ENCODE measurements at regions not wholly inside any gene's neighbourhood (a gene's known extent, or its start where the extent isn't known, plus 50 kb on each side); places are given as distances from the start of the nearest gene placed in this dataset.

DNA sequence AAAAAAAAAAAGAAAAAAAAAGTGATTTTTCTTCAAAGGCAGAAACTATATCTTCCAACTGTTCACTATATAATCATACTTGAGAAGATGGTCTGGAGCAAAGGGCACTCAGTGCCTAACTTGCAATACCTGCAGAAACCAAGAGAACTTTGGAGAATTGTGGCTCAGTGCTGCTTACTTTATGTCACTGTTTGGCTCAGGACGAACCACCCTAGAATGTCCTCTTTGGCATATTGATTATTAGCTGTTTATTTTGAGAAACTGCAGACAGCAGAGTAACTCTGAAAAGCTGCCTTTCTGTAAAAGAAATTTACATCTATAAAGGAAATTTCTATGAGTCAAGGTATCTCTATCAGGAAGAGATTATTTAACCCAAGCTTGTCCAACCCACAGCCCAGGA, 100.2 kb downstream of the BBS10 start:
- Histone ChIP-seq H3K36me3 (no peaks in the 10 kb centered on the region), H3K4me1 (no peaks in the 10 kb centered on the region), H3K27ac (no peak overlapping the region), H3K27me3 (no peaks in the 10 kb centered on the region), H3K4me3 (no peak overlapping the region), H3K9me3 (no peaks in the 10 kb centered on the region)
- intact Hi-C loops (cut with DNase I) = no loop called here
- no peak for DNase-seq (ENCODE audit: low spot score in 2 of 2)
- TF ChIP-seq, protein P1, sequence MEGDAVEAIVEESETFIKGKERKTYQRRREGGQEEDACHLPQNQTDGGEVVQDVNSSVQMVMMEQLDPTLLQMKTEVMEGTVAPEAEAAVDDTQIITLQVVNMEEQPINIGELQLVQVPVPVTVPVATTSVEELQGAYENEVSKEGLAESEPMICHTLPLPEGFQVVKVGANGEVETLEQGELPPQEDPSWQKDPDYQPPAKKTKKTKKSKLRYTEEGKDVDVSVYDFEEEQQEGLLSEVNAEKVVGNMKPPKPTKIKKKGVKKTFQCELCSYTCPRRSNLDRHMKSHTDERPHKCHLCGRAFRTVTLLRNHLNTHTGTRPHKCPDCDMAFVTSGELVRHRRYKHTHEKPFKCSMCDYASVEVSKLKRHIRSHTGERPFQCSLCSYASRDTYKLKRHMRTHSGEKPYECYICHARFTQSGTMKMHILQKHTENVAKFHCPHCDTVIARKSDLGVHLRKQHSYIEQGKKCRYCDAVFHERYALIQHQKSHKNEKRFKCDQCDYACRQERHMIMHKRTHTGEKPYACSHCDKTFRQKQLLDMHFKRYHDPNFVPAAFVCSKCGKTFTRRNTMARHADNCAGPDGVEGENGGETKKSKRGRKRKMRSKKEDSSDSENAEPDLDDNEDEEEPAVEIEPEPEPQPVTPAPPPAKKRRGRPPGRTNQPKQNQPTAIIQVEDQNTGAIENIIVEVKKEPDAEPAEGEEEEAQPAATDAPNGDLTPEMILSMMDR (IDR thresholded peaks at IDR 0.05) = no peak

DNA sequence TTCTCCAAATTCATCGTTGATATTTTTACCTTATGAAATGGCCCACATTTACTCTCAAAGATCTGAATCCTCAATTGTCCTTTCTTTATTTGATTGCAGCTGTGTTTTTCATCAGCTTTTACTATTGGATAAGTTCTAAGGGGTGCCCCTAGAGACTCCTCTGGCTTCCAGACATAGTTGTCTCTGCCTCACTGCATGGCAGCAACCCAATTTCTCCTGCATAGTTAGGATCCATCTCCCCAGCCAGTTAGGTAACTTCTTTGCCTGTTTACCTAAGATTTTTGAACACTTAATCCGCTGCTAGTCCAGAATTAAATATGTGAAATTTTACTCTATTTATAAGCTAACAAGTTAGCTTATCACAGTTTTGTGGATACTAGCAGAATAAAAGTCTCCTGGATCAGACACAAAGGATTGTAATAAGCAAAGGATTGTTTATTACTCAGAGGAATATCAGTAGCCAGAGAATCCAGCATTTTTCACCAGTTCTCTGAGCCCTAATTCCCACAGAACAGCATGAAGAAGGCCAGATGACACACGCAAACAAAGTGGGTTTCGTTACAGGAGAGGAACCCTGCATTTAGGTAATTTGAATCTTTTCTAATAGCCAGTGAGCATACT, 101.1 kb downstream of the BBS10 start:
- H3K9me3 ChIP-seq = no peaks in the 10 kb centered on the region
- TF ChIP-seq, protein P1 (IDR thresholded peaks at IDR 0.05) = no peak
- no peak overlapping the region for H3K4me3 ChIP-seq
- H3K27me3 ChIP-seq = no peaks in the 10 kb centered on the region
- no peak overlapping the region for H3K27ac ChIP-seq
- no peaks in the 10 kb centered on the region for H3K4me1 ChIP-seq
- DNase-seq (ENCODE audit: low spot score in 2 of 2) = no peak
- no peaks in the 10 kb centered on the region for H3K36me3 ChIP-seq
- intact Hi-C loops (cut with DNase I) = no loop called here

DNA sequence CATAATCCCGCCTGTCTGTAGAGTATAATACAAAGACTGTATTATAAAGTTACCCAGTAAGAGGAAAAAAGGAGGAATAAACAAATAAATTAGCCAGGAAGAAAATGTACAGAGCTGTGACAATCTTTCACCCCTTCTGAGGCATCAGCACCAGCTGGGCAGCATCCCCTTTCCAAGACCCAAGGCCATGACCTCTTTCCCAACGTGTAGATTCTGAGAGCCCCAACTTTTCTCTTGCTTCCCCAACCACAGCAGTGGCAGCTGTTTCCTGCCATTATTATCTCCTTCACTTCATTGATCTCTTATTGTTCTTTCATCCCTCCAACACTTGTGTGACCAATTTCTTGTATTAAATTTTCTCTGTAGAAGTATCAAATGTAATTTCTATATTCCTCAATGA, 101.6 kb downstream of the BBS10 start:
- Histone ChIP-seq H3K36me3 (no peaks in the 10 kb centered on the region), H3K4me3 (no peak overlapping the region), H3K4me1 (no peaks in the 10 kb centered on the region), H3K27ac (no peak overlapping the region), H3K27me3 (no peaks in the 10 kb centered on the region), H3K9me3 (no peaks in the 10 kb centered on the region)
- TF ChIP-seq, protein P1 (IDR thresholded peaks at IDR 0.05) = no peak
- no peak for DNase-seq (ENCODE audit: low spot score in 2 of 2)
- intact Hi-C loops (cut with DNase I) = no loop called here

DNA sequence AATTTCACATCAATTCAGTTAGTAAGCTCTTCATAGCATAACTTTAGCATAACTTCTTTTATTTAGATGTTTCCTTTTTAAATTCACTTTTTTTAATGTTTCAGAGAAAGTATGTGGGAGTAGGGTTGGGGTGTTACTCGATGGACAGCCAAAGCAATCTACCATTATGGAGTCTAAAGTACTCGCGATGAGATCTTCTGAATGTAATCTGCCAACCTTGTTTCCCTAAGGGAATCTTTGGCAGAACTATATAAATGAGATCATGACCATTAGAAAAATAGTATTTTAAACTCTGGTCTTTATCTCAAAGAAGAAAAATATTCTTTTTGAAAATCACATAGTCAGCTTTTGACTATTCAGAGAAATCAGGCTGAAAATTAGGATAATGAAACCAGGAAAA, 103.9 kb downstream of the BBS10 start:
- H3K9me3 ChIP-seq = no peaks in the 10 kb centered on the region

DNA sequence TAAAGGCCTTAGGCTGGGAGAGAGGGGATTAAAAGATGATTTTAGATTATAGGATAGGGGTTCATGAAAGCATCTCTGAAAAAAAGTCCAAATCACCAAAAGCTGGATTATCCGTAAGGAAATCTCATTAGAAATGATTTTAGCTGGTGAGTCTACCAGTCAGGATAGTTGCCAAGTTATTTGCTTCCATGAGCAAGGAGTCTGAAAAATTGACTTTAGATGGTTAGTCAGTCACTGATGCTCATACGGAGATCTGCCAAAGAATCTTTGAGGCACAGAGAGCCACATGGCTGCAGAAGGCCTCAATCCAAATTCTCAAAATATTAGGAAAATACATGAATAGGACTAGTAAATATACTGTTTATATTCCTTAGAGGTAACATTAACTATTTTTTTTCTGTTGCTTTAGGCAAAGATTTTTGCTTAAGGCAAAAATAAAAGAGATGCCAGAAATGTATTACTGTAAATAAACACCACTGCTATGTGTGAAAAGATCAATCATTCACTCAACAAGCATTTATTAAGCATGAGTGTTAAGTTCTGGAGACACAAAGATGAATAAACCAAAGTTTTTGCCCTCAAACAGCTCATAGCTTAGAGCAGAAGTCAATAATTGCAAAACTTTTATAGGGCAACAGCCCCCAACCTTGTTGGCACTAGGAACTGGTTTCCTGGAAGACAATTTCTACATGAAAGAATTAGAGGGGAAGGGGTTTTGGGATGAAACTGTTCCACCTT, 105.2 kb downstream of the BBS10 start:
- no peak for DNase-seq (ENCODE audit: low spot score in 2 of 2)
- Histone ChIP-seq H3K9me3 (no peaks in the 10 kb centered on the region), H3K27ac (no peak overlapping the region), H3K4me1 (no peaks in the 10 kb centered on the region), H3K27me3 (no peaks in the 10 kb centered on the region), H3K4me3 (no peak overlapping the region), H3K36me3 (no peaks in the 10 kb centered on the region)
- intact Hi-C loops (cut with DNase I) = no loop called here
- TF ChIP-seq, protein P1 (IDR thresholded peaks at IDR 0.05) = no peak

More for the DNA sequence above, 103.9 kb downstream of the BBS10 start:
- no peaks in the 10 kb centered on the region for H3K27me3 ChIP-seq
- TF ChIP-seq, protein P1 (IDR thresholded peaks at IDR 0.05) = no peak
- no peak overlapping the region for H3K4me3 ChIP-seq
- H3K4me1 ChIP-seq = no peaks in the 10 kb centered on the region
- intact Hi-C loops (cut with DNase I) = no loop called here
- DNase-seq (ENCODE audit: low spot score in 2 of 2) = no peak
- H3K27ac ChIP-seq = no peak overlapping the region
- no peaks in the 10 kb centered on the region for H3K36me3 ChIP-seq
